SK-N-SH treated with all-trans-retinoic acid at 6 μM for 48 hours (cell line): ENCODE measurements at regions not wholly inside any gene's neighbourhood (a gene's known extent, or its start where the extent isn't known, plus 50 kb on each side); places are given as distances from the start of the nearest gene placed in this dataset.

Experiments used
- ARNTL ChIP-seq: fragments of 450-650 bp; formaldehyde crosslinking; IDR thresholded peaks from 2 replicates; pipeline ENCODE4 v1.5.0; 2020; ENCODE audit warnings: low read depth, mild to moderate bottlenecking, moderate library complexity, borderline replicate concordance
- GLIS3 ChIP-seq: fragments of 250-450 bp; sonication (Bioruptor Pico); IDR thresholded peaks from 2 replicates; pipeline ENCODE4 v1.5.0; 2020; ENCODE audit warnings: mild to moderate bottlenecking, moderate library complexity
- OSR1 ChIP-seq: fragments of 250-450 bp; sonication (Bioruptor Pico); IDR thresholded peaks from 2 replicates; pipeline ENCODE4 v1.8.0; 2022; ENCODE audit warnings: moderate library complexity, mild to moderate bottlenecking, inconsistent platforms
- PATZ1 ChIP-seq: fragments of 250-450 bp; sonication (Bioruptor Pico); IDR thresholded peaks from 2 replicates; pipeline ENCODE4 v1.8.0; 2020; ENCODE audit warnings: mild to moderate bottlenecking, moderate library complexity, borderline replicate concordance
- POU6F1 ChIP-seq: fragments of 250-450 bp; sonication (Bioruptor Pico); IDR thresholded peaks from 2 replicates; pipeline ENCODE4 v1.8.0; 2021; ENCODE audit warnings: low read depth, mild to moderate bottlenecking, moderate library complexity, borderline replicate concordance
- PPARA ChIP-seq: fragments of 250-450 bp; sonication (Bioruptor Pico); IDR thresholded peaks from 2 replicates; pipeline ENCODE4 v1.5.0; 2020; ENCODE audit warnings: mild to moderate bottlenecking, borderline replicate concordance
- RARB ChIP-seq: fragments of 250-450 bp; sonication (Bioruptor Pico); IDR thresholded peaks from 2 replicates; pipeline ENCODE4 v1.8.0; 2021; ENCODE audit warnings: mild to moderate bottlenecking, moderate library complexity
- TOX ChIP-seq: fragments of 250-450 bp; sonication (Bioruptor Pico); IDR thresholded peaks from 2 replicates; pipeline ENCODE4 v1.8.0; 2021; ENCODE audit warnings: mild to moderate bottlenecking, moderate library complexity, borderline replicate concordance
- TSHZ2 ChIP-seq: fragments of 250-450 bp; sonication (Bioruptor Pico); IDR thresholded peaks from 2 replicates; pipeline ENCODE4 v1.5.0; 2020; ENCODE audit warnings: mild to moderate bottlenecking, moderate library complexity
- ZFP3 ChIP-seq: fragments of 250-450 bp; sonication (Bioruptor Pico); IDR thresholded peaks from 2 replicates; pipeline ENCODE4 v1.5.0; 2020; ENCODE audit warnings: mild to moderate bottlenecking, moderate library complexity
- ZFP30 ChIP-seq: fragments of 450-650 bp; formaldehyde crosslinking; IDR thresholded peaks from 2 replicates; pipeline ENCODE4 v1.5.0; 2022; ENCODE audit warnings: mild to moderate bottlenecking, moderate library complexity
- ZNF565 ChIP-seq: fragments of 450-650 bp; formaldehyde crosslinking; conservative IDR thresholded peaks from 2 replicates; pipeline ENCODE4 v1.5.0; 2020; ENCODE audit warnings: low read depth, mild to moderate bottlenecking, moderate library complexity
- ZNF8 ChIP-seq: fragments of 450-650 bp; formaldehyde crosslinking; IDR thresholded peaks from 2 replicates; pipeline ENCODE4 v1.5.0; 2020; ENCODE audit warnings: mild to moderate bottlenecking, moderate library complexity

- TF ChIP-seq TOX (CRISPR knock-in tag) (no peak), PPARA (CRISPR knock-in tag) (no peak), PATZ1 (CRISPR knock-in tag) (no peak), GLIS3 (CRISPR knock-in tag) (no peak), ZFP3 (no peak), ZFP30 (CRISPR knock-in tag) (no peak), TSHZ2 (no peak), OSR1 (CRISPR knock-in tag) (no peak), ZNF565 (CRISPR knock-in tag) (no peak), RARB (CRISPR knock-in tag) (no peak), ZNF8 (CRISPR knock-in tag) (no peak), POU6F1 (CRISPR knock-in tag) (no peak), ARNTL (CRISPR knock-in tag) (no peak)
Measured at GRCh38 chr5:74161170-74161569, 479.4 kb downstream of the ENC1 start.
